ENCODE measurements at regions not wholly inside any gene's neighbourhood (a gene's known extent, or its start where the extent isn't known, plus 50 kb on each side); places are given as distances from the start of the nearest gene placed in this dataset.
A peak's percentile ranks its signal among the peaks of the same experiment; 100 is the strongest.
"Not testable (repeated sequence)": the region's sequence is repeated elsewhere in the genome, so short reads cannot be mapped to it uniquely, and the experiment has no call there.

DNA sequence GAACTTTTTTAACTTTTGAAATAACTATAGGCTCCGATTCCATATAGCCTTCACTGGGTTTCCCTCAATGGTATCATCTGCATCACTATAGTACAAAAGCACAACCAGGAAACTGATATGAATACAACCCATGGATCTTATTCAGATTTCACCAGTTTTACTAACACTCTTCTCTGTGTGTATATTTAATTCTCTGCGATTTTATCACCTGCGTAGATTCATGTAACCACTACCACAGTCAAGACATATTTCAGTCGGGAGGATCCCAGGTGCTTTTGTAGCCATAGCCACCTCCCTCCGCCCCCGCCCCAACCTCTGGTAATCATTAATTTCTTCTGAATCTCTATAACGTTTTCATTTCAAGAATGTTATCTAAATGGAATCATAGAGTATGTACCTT lies 82.8 kb upstream of the C7orf33 start:
- peak in 1 of 2 donors; percentile 30 for DNase-seq (ENCODE audit: extremely low read depth in 1 of 2, low read depth in 1 of 2)

GRCh38 chr7:148514236-148514635 lies 76.3 kb upstream of the C7orf33 start:
- DNase-seq (ENCODE audit: extremely low read depth in 1 of 2, low read depth in 1 of 2) = no peak

GRCh38 chr7:148515237-148515636 lies 75.3 kb upstream of the C7orf33 start:
- no peak for DNase-seq (ENCODE audit: extremely low read depth in 1 of 2, low read depth in 1 of 2)

GRCh38 chr7:148515728-148516695 lies 74.6 kb upstream of the C7orf33 start:
- no peak for DNase-seq (ENCODE audit: extremely low read depth in 1 of 2, low read depth in 1 of 2)

- not testable (repeated sequence) for DNase-seq (ENCODE audit: extremely low read depth in 1 of 2, low read depth in 1 of 2)
These were observed 71.2 kb upstream of the C7orf33 start for GRCh38 chr7:148519386-148519785.

DNA sequence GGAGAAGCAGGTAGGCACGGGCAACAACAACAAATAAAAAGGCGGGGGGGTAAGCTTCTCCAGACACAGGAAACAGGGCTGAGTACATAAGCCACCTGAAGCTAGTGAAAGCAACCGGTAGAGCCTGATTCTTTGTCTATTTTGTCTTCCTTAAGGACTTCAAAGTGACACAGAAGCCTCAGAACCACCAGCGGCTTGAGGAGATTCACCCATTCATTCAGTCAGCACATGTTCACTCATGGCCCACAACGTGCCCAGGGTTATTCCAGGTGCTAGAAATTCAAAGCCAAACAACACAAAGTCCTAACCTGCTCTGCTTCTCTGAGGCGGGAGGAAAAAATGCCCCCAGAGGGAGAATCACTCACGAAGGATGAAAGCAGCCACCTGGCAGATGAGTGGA lies 69.3 kb upstream of the C7orf33 start:
- DNase-seq (ENCODE audit: extremely low read depth in 1 of 2, low read depth in 1 of 2) = no peak

GRCh38 chr7:148523550-148523949 lies 67.0 kb upstream of the C7orf33 start:
- DNase-seq (ENCODE audit: extremely low read depth in 1 of 2, low read depth in 1 of 2) = no peak

- no peak for DNase-seq (ENCODE audit: extremely low read depth in 1 of 2, low read depth in 1 of 2)
These were observed 65.9 kb upstream of the C7orf33 start for GRCh38 chr7:148524479-148525224.

GRCh38 chr7:148527717-148528168 lies 62.8 kb upstream of the C7orf33 start:
- DNase-seq (ENCODE audit: extremely low read depth in 1 of 2, low read depth in 1 of 2) = peak; percentile 56 to 86

DNA sequence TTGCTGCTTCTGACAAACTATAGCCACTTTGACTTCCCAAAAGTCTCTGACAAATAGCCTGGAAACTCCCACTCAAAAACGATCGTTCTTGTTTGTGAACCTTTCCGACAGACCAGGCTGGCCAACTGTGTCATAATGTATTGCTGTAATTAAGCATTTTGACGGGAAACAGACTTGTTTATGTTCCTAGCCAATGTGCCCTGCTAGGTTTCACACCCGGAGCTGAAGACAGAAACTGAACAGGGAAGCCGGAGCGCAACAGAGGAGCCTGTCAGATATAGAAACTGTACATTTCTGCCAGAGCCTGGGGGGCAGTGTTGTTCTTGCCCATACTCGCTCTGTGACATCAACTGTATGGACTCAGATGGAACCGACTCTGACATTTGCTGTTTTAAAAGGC lies 55.3 kb upstream of the C7orf33 start:
- DNase-seq (ENCODE audit: extremely low read depth in 1 of 2, low read depth in 1 of 2) = peak in 1 of 2 donors; percentile 26

GRCh38 chr7:148537435-148537834 lies 53.1 kb upstream of the C7orf33 start:
- no peak for DNase-seq (ENCODE audit: extremely low read depth in 1 of 2, low read depth in 1 of 2)

DNA sequence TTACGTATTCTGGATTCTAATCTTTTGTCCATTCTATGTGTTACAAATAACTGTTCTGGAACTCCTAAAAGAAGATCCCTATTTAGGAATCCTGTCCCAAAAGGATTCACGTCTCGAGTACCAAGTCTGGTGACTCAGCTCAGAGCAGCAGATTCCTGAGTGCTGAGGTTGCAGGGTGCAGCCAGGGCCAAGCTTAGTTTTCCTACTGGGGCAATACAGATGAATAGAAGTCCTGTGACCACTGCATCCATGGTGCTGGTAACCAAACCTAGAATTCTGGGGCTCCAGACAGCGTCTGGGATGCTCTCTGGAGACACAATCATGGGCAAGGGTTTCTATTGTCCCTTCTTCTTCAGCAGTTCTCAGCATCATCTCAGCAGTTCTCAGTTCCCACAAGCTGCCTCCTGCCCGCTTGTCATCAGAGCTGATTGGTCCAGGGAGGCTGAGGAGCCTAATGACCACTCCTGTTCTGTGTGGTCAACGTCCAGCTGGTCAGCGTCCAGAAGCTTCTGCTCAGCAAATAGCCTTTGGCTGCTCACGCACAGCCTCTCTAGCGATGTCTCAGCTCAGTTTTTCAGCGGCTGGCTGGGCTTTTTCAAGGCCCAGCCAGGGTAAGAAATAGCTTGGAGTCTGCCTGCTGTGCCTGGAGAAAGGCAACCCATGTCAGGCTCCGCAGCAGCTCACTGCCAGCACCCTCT lies 50.4 kb upstream of the C7orf33 start:
- DNase-seq (ENCODE audit: extremely low read depth in 1 of 2, low read depth in 1 of 2) = no peak

All from stimulated activated CD8-positive, alpha-beta memory T cell treated with anti-CD3 and anti-CD28 coated beads, Interleukin-7, amount 100 ng/mL, for 48 hours (primary cell).